Brain microvascular endothelial cell (primary cell): ENCODE measurements at regions not wholly inside any gene's neighbourhood (a gene's known extent, or its start where the extent isn't known, plus 50 kb on each side); places are given as distances from the start of the nearest gene placed in this dataset.
"Not testable (repeated sequence)": the region's sequence is repeated elsewhere in the genome, so short reads cannot be mapped to it uniquely, and the experiment has no call there.

ENCODE experiments used
- DNase-seq: peaks from one replicate; pipeline ENCODE4 v3.0.0-alpha.2; 2020
- H3K27ac ChIP-seq: fragments of 250-450 bp; sonication (Bioruptor Pico); 2 replicates; pipeline ENCODE4 v1.5.1; 2020; ENCODE audit warnings: mild to moderate bottlenecking, moderate library complexity
- H3K27me3 ChIP-seq: fragments of 250-450 bp; sonication (Bioruptor Pico); replicated peaks from 2 replicates; pipeline ENCODE4 v1.5.1; 2020; ENCODE audit warnings: mild to moderate bottlenecking
- H3K36me3 ChIP-seq: fragments of 250-450 bp; sonication (Bioruptor Pico); replicated peaks from 2 replicates; pipeline ENCODE4 v1.5.1; 2020; ENCODE audit warnings: mild to moderate bottlenecking
- H3K4me3 ChIP-seq: 2 replicates; pipeline ENCODE4 v1.5.1; 2011; ENCODE audit warnings: low read depth, mild to moderate bottlenecking, control low read depth, low read length, moderate library complexity
- in situ Hi-C: cut with HindIII; loops from 2 replicates; pipeline ENCODE4 v1.10.0; 2017; ENCODE audit warnings: low sequenced_read_pairs, low pct_ligation_motif_present
- TF ChIP-seq, protein P1 (sequence below): IDR thresholded peaks from 2 replicates; pipeline ENCODE4 v1.5.1; 2011; ENCODE audit warnings: low read depth, mild to moderate bottlenecking, moderate library complexity, low read length, control low read depth, inconsistent platforms; ENCODE audit errors: missing control alignments

- TF ChIP-seq, protein P1, sequence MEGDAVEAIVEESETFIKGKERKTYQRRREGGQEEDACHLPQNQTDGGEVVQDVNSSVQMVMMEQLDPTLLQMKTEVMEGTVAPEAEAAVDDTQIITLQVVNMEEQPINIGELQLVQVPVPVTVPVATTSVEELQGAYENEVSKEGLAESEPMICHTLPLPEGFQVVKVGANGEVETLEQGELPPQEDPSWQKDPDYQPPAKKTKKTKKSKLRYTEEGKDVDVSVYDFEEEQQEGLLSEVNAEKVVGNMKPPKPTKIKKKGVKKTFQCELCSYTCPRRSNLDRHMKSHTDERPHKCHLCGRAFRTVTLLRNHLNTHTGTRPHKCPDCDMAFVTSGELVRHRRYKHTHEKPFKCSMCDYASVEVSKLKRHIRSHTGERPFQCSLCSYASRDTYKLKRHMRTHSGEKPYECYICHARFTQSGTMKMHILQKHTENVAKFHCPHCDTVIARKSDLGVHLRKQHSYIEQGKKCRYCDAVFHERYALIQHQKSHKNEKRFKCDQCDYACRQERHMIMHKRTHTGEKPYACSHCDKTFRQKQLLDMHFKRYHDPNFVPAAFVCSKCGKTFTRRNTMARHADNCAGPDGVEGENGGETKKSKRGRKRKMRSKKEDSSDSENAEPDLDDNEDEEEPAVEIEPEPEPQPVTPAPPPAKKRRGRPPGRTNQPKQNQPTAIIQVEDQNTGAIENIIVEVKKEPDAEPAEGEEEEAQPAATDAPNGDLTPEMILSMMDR = no peak
These were observed 226.0 kb upstream of the SERP2 start for GRCh38 chr13:44147648-44148047.

DNA sequence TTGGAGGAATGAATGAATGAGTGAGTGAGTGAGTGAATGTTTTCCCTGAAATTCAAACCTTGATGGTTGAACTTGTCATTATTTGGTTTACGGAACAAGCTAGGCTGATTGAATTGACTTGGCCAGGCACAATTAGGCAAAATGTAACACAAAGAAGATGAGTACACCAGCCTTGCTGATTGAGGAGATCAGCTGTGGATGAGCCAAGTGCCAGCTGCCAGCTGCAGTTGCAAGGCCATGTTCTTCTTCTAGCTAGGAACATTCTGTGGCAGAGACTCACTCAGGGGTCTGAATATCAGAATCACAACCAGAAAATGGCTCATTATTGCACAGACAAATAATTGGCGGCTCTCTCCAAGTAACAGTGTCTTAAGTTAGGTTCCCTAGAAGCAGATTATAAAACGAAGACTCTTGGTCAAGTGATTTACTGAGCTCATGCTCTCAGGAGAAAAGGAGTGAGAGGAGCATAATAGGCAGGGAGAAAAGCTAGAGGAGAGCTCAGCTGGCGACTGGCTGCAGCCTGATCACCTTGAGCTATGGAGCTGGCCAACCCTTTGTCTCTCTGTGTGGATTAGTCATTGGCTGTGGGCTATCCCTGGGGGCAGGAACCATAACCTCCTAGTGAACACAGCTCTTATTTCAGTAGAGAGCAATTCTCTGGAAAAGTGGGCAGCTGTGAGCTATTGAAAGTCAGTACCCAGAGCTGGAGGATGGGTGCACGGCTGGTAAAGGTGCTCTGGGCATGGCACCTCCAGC lies 225.3 kb upstream of the SERP2 start:
- no peak overlapping the region for H3K27ac ChIP-seq
- TF ChIP-seq, protein P1 = no peak
- no peaks in the 10 kb centered on the region for H3K27me3 ChIP-seq
- no peak for DNase-seq
- H3K36me3 ChIP-seq = no peaks in the 10 kb centered on the region
- in situ Hi-C loops = no loop called here
- H3K4me3 ChIP-seq = no peak overlapping the region

More at GRCh38 chr13:44147648-44148047, 226.0 kb upstream of the SERP2 start:
- DNase-seq = no peak
- Histone ChIP-seq H3K4me3 (no peak overlapping the region), H3K27me3 (no peaks in the 10 kb centered on the region), H3K36me3 (no peaks in the 10 kb centered on the region), H3K27ac (no peak overlapping the region)
- in situ Hi-C loops = no loop called here

DNA sequence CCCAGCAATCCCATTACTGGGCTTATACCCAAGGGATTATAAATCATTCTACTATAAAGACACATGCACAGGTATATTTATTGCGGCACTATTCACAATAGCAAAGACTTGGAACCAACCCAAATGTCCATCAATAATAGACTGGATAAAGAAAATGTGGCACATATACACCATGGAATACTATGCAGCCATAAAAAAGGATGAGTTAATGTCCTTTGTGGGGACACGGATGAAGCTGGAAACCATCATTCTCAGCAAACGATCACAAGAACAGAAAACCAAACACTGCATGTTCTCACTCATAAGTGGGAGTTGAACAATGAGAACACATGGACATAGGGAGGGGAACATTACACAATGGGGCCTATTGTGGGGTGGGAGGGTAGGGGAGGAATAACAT lies 224.4 kb upstream of the SERP2 start:
- H3K36me3 ChIP-seq, H3K27ac ChIP-seq, H3K4me3 ChIP-seq, DNase-seq, H3K27me3 ChIP-seq, in situ Hi-C loops: not testable (repeated sequence)

DNA sequence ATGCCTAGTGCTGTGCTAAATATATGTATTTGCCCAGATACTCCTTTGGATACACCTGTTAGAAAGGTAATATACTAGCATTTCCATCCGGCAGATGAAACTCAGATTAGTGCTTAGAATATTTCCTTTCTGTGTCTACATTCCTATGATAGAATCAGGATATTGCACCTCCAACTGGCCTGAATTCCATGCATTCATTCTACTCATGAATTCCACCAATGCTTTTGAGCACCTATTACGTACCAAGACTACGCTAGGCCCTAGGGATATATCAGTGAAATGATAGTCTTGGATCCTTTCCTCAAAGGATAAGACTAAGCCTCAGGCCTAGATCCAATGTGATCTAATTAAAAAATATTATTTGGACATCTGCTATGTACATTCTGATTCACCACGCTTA lies 223.8 kb upstream of the SERP2 start:
- Histone ChIP-seq H3K4me3 (no peak overlapping the region), H3K36me3 (no peaks in the 10 kb centered on the region), H3K27me3 (no peaks in the 10 kb centered on the region), H3K27ac (no peak overlapping the region)
- DNase-seq = no peak
- in situ Hi-C loops = no loop called here
- TF ChIP-seq, protein P1 = no peak

DNA sequence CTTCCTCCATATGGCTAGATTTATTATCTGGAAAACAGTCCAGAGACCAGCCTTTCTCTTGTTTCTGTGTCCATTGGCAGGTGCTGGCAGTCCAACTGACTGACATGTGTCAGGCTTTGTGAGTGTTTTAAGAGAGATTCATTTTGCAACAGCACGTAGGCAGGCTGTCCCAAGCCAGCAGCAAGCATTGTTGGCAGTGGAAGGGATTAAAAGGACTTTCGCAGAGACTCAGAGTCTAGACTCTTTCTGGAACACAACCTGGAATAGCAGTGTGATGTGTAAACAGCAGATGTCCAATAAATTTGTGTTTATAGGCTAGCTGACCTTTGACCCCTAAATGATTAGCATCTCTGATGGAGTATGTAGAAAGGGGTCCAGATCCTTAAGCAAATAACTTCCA lies 222.2 kb upstream of the SERP2 start:
- Histone ChIP-seq H3K4me3 (no peak overlapping the region), H3K27me3 (no peaks in the 10 kb centered on the region), H3K36me3 (no peaks in the 10 kb centered on the region), H3K27ac (no peak overlapping the region)
- in situ Hi-C loops = no loop called here
- no peak for DNase-seq
- TF ChIP-seq, protein P1 = no peak

DNA sequence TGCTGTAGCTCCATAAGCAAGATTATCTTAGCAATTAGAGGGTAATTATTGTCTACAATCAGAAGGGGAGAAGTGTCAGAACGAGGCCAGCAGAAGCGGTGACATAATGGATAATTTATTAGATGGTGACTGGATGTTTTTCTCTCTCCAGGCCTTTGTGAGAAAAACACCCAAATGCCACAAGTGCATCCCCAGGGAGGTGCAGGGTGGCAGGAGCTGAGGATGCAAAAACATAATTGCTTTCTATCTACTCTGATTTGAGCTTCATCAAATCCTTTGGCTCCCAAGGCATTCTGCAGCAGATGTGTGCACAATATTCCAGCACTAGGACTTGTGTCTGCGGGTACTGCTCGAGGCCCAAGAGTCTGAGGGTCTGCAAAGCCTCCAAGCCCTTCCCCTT lies 220.1 kb upstream of the SERP2 start:
- Histone ChIP-seq H3K4me3 (no peak overlapping the region), H3K36me3 (no peaks in the 10 kb centered on the region), H3K27ac (no peak overlapping the region), H3K27me3 (no peaks in the 10 kb centered on the region)
- in situ Hi-C loops = no loop called here
- no peak for DNase-seq
- TF ChIP-seq, protein P1 = no peak
